IPS-11a (cell line): ENCODE measurements at regions not wholly inside any gene's neighbourhood (a gene's known extent, or its start where the extent isn't known, plus 50 kb on each side); places are given as distances from the start of the nearest gene placed in this dataset.

Experiments used
- H3K4me3 ChIP-seq: one replicate; pipeline ENCODE4 v1.5.1; 2013; ENCODE audit warnings: low read depth, low read length, control low read depth

GRCh38 chr5:89260254-89260653, 377.3 kb upstream of the MEF2C start:
- no peak overlapping the region for H3K4me3 ChIP-seq

GRCh38 chr5:89255845-89256463, 373.0 kb upstream of the MEF2C start:
- H3K4me3 ChIP-seq: no peak overlapping the region

- no peak overlapping the region for H3K4me3 ChIP-seq
Observed at GRCh38 chr5:89253666-89254352, 370.8 kb upstream of the MEF2C start.

GRCh38 chr5:89246864-89247263, 363.9 kb upstream of the MEF2C start:
- H3K4me3 ChIP-seq: no peak overlapping the region

- no peak overlapping the region for H3K4me3 ChIP-seq
Observed at GRCh38 chr5:89246252-89246651, 363.3 kb upstream of the MEF2C start.

- no peak overlapping the region for H3K4me3 ChIP-seq
Observed at GRCh38 chr5:89243611-89244010, 360.6 kb upstream of the MEF2C start.

GRCh38 chr5:89241186-89241585, 358.2 kb upstream of the MEF2C start:
- H3K4me3 ChIP-seq: no peak overlapping the region

GRCh38 chr5:89236900-89237299, 353.9 kb upstream of the MEF2C start:
- no peak overlapping the region for H3K4me3 ChIP-seq

- no peak overlapping the region for H3K4me3 ChIP-seq
Observed at GRCh38 chr5:89233462-89233861, 350.5 kb upstream of the MEF2C start.

GRCh38 chr5:89232139-89232603, 349.2 kb upstream of the MEF2C start:
- no peak overlapping the region for H3K4me3 ChIP-seq

- no peak overlapping the region for H3K4me3 ChIP-seq
Observed at GRCh38 chr5:89230178-89230577, 347.2 kb upstream of the MEF2C start.

- H3K4me3 ChIP-seq: no peak overlapping the region
Observed at GRCh38 chr5:89229331-89230070, 346.5 kb upstream of the MEF2C start.

- no peak overlapping the region for H3K4me3 ChIP-seq
Observed at GRCh38 chr5:89228355-89228754, 345.4 kb upstream of the MEF2C start.

GRCh38 chr5:89218364-89218763, 335.4 kb upstream of the MEF2C start:
- no peak overlapping the region for H3K4me3 ChIP-seq

GRCh38 chr5:89216606-89217005, 333.6 kb upstream of the MEF2C start:
- no peak overlapping the region for H3K4me3 ChIP-seq

GRCh38 chr5:89213573-89213972, 330.6 kb upstream of the MEF2C start:
- no peak overlapping the region for H3K4me3 ChIP-seq

- no peak overlapping the region for H3K4me3 ChIP-seq
Observed at GRCh38 chr5:89211836-89212235, 328.9 kb upstream of the MEF2C start.

GRCh38 chr5:89208811-89209210, 325.8 kb upstream of the MEF2C start:
- H3K4me3 ChIP-seq: no peak overlapping the region

GRCh38 chr5:89208392-89208791, 325.4 kb upstream of the MEF2C start:
- H3K4me3 ChIP-seq: no peak overlapping the region

- H3K4me3 ChIP-seq: no peak overlapping the region
Observed at GRCh38 chr5:89204756-89205155, 321.8 kb upstream of the MEF2C start.

GRCh38 chr5:89203611-89204010, 320.6 kb upstream of the MEF2C start:
- H3K4me3 ChIP-seq: no peak overlapping the region

- H3K4me3 ChIP-seq: no peak overlapping the region
Observed at GRCh38 chr5:89200899-89201298, 317.9 kb upstream of the MEF2C start.
